Effector memory CD8-positive, alpha-beta T cell (primary cell): ENCODE measurements at regions not wholly inside any gene's neighbourhood (a gene's known extent, or its start where the extent isn't known, plus 50 kb on each side); places are given as distances from the start of the nearest gene placed in this dataset.

Experiments used
- ATAC-seq: fragments of 150-1000 bp; cut with Tn5 transposase; replicated peaks from 2 replicates; pipeline ENCODE4 v1.10.0; 2021; ENCODE audit warnings: mild to moderate bottlenecking, moderate library complexity
- DNase-seq, 3 experiments: peaks; one replicate each; pipeline ENCODE4 v3.0.0; 2021
- H3K27ac Mint-ChIP-seq, 2 donors: one replicate each; pipeline ENCODE4 v1.8.0; 2022; ENCODE audit warnings: mild to moderate bottlenecking in 2 of 2, mixed read lengths in 2 of 2, moderate library complexity in 2 of 2
- H3K27me3 Mint-ChIP-seq, 2 donors: one replicate each; pipeline ENCODE4 v1.8.0; 2022; ENCODE audit warnings: mixed read lengths in 2 of 2
- H3K36me3 Mint-ChIP-seq: one replicate; pipeline ENCODE4 v1.8.0; 2022; ENCODE audit warnings: mild to moderate bottlenecking, moderate library complexity, mixed read lengths; ENCODE audit not compliant: insufficient read depth
- H3K4me1 Mint-ChIP-seq, 2 donors: one replicate each; pipeline ENCODE4 v1.8.0; 2022; ENCODE audit warnings: low read depth in 2 of 2, mixed read lengths in 2 of 2
- H3K4me3 Mint-ChIP-seq, 2 donors: one replicate each; pipeline ENCODE4 v1.8.0; 2022; ENCODE audit warnings: mild to moderate bottlenecking in 2 of 2, mixed read lengths in 2 of 2, moderate library complexity in 2 of 2
- H3K9me3 Mint-ChIP-seq, 2 donors: one replicate each; pipeline ENCODE4 v1.8.0; 2022; ENCODE audit warnings: mixed read lengths in 2 of 2

DNA sequence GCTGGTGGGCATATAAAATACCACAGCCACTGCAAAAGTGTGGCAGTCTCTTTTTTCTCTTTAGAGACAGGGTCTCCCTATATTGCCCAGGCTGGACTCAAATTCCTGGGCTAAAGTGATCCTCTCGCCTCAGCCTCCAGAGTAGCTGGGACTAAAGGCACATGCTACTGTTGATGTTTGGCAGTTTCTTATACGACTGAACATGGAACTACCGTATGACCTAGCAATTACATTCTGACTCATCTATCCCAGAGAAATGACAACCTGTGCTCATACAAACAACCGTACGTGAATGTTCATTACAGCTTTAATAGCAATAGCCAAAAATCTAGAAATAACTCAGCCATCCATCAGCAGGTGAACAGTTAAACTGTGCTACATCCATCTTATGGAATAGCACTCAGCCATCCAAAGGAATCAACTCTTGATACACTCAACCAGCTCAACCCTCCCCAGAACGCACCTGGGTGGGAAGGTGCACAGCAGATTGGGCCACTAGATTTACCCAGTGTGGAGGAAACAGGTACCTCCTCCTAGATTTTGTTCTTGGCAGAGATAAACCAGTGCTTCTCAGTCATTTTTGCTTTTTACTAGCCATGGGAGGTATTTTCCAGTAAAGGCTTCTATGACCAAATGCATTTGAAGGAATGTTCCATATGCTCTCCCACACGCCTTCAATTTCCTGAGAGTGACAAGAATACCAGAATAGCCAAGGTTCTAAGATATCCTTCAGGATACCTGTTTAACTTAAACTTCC lies 130.5 kb downstream of the MED15 start:
- ATAC-seq (no peak), DNase-seq (no peak)
- peak overlapping the region in 1 of 2 donors; percentile 24 for H3K27ac Mint-ChIP-seq

DNA sequence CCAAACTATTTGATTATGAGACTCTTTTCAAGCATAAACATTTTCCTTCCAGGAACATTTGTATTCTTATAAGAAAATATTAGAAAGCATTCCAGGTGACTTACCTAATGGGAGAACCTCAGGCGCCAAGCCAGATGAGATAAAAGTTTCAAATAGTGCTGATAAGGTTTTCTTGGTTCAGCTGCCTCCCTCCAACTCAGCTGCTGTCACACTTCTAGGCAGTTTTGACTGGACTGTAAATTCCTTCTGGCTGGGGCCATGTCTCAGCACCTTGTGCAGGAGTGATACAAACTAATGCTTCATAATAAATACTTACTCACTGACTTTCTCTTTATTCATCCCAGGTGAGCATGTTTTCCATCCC lies 131.1 kb downstream of the MED15 start:
- Mint-ChIP-seq H3K4me3 (no peak overlapping the region), H3K4me1 (no peaks in the 10 kb centered on the region), H3K9me3 (peaks cover 3 to 5% of the 10 kb centered on the region in 2 donors), H3K27me3 (peaks cover 8 to 41% of the 10 kb centered on the region in 2 donors), H3K36me3 (no peaks in the 10 kb centered on the region), H3K27ac (no peak overlapping the region)
- ATAC-seq (no peak), DNase-seq (no peak)

More for the DNA sequence above, 130.5 kb downstream of the MED15 start:
- no peaks in the 10 kb centered on the region for H3K4me1 Mint-ChIP-seq
- no peaks in the 10 kb centered on the region for H3K36me3 Mint-ChIP-seq
- peaks cover 8 to 46% of the 10 kb centered on the region in 2 donors for H3K27me3 Mint-ChIP-seq
- peaks cover 3 to 5% of the 10 kb centered on the region in 2 donors for H3K9me3 Mint-ChIP-seq
- H3K4me3 Mint-ChIP-seq: no peak overlapping the region

DNA sequence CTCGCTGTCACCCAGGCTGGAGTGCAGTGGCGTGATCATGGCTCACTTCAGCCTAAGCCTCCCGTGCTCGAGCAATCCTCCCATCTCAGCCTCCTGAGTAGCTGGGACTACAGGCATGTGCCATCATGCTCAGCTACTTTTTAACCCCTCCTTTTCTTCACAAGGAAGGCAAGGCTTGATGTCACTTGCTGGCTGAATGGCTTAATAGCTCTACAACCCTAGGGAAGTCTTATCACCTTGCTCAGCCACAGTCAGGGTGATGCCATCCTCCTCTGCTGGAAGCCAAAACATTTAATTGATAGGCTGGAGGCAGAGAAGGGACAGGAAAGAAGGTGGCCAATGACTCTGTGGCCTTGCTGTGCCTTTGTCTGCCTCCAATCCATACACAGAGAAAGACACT lies 131.9 kb downstream of the MED15 start:
- H3K27me3 Mint-ChIP-seq: peaks cover 8 to 46% of the 10 kb centered on the region in 2 donors
- DNase-seq (no peak), ATAC-seq (no peak)
- H3K27ac Mint-ChIP-seq: no peak overlapping the region
- no peaks in the 10 kb centered on the region for H3K36me3 Mint-ChIP-seq
- no peaks in the 10 kb centered on the region for H3K4me1 Mint-ChIP-seq
- peaks cover 3 to 5% of the 10 kb centered on the region in 2 donors for H3K9me3 Mint-ChIP-seq
- no peak overlapping the region for H3K4me3 Mint-ChIP-seq

DNA sequence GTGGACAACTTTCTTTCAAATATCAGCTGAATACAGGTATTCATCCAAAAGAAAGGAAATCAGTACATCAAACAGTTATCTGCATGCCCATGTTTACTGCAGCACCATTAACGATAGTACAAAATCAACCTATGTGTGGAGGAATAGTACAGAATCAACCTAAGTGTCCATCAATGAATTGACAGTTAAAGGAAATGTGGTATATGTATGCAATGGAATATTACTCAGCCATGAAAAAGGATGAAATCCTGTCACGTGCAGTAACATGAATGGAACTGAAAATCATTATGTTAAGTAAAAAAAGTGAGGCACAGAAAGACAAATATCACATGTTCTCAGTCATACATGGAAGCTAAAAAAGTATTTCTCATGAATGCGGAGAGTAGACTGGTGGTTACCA lies 132.3 kb downstream of the MED15 start:
- H3K27me3 Mint-ChIP-seq: peaks cover 8 to 42% of the 10 kb centered on the region in 2 donors
- no peaks in the 10 kb centered on the region for H3K36me3 Mint-ChIP-seq
- H3K4me1 Mint-ChIP-seq: no peaks in the 10 kb centered on the region
- no peak overlapping the region for H3K4me3 Mint-ChIP-seq
- no peak overlapping the region for H3K27ac Mint-ChIP-seq
- DNase-seq (no peak), ATAC-seq (no peak)
- H3K9me3 Mint-ChIP-seq: peaks cover 3 to 5% of the 10 kb centered on the region in 2 donors

DNA sequence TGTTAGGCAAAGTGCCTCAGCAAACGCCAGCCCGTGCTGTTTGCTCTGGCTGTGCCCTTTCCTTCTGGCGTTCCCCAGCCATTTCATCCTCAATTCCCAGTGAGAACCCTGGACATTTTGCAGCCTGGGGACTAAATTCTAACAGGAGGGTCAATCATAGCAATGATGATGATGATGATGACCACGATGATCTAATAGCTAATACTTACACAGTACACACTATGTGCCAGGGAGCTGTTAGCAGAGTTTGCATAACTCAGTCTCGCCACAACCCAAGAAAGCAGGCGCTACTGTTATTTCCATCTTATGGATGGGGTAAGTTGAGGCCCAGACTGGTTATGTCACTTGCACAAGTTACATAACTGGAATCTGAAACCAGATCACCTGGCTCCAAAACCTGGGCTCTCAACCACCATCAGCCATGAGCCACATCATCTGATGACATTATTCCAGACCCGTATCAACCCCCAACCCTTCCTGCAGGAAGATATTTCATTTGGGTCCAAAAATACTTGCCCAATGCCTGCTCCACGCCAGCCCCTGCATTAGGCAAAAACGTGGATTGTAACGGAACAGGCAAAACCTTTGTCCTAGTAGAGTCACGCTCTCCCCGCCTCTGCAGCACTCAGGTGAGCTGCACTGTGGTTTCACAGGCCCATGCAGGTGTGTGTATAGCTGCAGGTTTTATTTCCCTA lies 132.6 kb upstream of the SERPIND1 start:
- no peak for ATAC-seq
- H3K27ac Mint-ChIP-seq: no peak overlapping the region

GRCh38 chr22:20641919-20642579 lies 131.9 kb upstream of the SERPIND1 start:
- DNase-seq: no peak
- Mint-ChIP-seq H3K4me1 (no peaks in the 10 kb centered on the region), H3K27me3 (peaks cover 8 to 31% of the 10 kb centered on the region in 2 donors), H3K27ac (no peak overlapping the region), H3K9me3 (peaks cover 3 to 5% of the 10 kb centered on the region in 2 donors), H3K36me3 (no peaks in the 10 kb centered on the region), H3K4me3 (no peak overlapping the region)
- ATAC-seq: no peak

More for the DNA sequence above, 132.6 kb upstream of the SERPIND1 start:
- Mint-ChIP-seq H3K4me1 (no peaks in the 10 kb centered on the region), H3K27me3 (peaks cover 8 to 31% of the 10 kb centered on the region in 2 donors), H3K4me3 (no peak overlapping the region), H3K9me3 (peaks cover 3 to 5% of the 10 kb centered on the region in 2 donors), H3K36me3 (no peaks in the 10 kb centered on the region)
- no peak for DNase-seq

GRCh38 chr22:20642668-20643179 lies 131.2 kb upstream of the SERPIND1 start:
- Mint-ChIP-seq H3K9me3 (peaks cover 3 to 5% of the 10 kb centered on the region in 2 donors), H3K4me3 (no peak overlapping the region), H3K4me1 (no peaks in the 10 kb centered on the region), H3K27me3 (peaks cover 8 to 31% of the 10 kb centered on the region in 2 donors), H3K36me3 (no peaks in the 10 kb centered on the region), H3K27ac (no peak overlapping the region)
- ATAC-seq: no peak
- no peak for DNase-seq

DNA sequence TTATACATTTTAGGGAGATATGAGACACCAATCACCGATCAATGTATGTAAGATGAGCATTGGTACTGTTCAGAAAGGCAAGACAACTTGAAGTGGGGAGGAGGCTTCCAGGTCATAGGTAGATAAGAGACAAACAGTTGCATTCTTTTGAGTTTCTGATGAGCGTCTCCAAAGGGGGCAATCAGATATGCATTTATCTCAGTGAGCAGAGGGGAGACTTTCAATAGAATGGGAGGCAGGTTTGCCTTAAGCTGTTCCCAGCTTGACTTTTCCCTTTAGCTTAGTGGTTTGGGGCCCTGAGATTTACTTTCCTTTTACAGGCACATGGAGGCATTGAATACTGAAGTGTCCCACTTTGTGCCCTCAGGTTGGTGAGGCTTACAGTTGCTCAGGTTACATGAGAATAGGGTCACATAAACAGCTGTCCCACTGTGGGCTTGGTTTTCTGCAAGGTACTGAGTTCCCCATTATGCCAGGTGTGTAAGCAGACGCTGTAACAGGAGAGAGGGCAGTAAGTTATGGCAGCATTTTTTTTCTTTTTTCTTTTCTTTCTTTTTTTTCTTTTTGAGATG lies 129.8 kb upstream of the SERPIND1 start:
- no peak for ATAC-seq
- H3K4me1 Mint-ChIP-seq: no peaks in the 10 kb centered on the region

DNA sequence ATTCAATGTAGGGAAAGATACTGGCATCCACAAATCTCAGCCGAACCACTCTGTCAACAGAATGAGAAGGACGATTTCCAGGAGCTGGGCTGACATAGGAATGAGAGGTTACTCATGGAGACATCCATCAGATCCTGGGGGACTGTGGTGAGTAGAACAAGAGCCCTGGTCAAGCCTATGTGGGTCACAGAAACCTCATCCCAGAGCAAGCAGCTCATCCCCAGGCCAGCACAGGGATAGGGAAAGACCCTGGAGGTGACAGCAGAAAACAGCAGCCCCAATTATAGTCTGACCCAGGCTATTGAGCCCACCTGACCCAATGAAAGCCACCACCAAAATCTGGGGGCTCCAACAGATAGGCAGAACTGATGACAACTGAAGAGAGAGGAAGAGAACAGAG lies 128.0 kb upstream of the SERPIND1 start:
- Mint-ChIP-seq H3K4me1 (no peaks in the 10 kb centered on the region), H3K27ac (no peak overlapping the region), H3K27me3 (peaks cover 0 to 20% of the 10 kb centered on the region in 2 donors), H3K4me3 (no peak overlapping the region), H3K36me3 (no peaks in the 10 kb centered on the region), H3K9me3 (no peaks in the 10 kb centered on the region)
- ATAC-seq (no peak), DNase-seq (no peak)

More for the DNA sequence above, 129.8 kb upstream of the SERPIND1 start:
- Mint-ChIP-seq H3K9me3 (peaks cover 3 to 5% of the 10 kb centered on the region in 2 donors), H3K27me3 (peaks cover under 1 to 26% of the 10 kb centered on the region in 2 donors), H3K36me3 (no peaks in the 10 kb centered on the region), H3K4me3 (no peak overlapping the region), H3K27ac (no peak overlapping the region)
- no peak for DNase-seq

GRCh38 chr22:20646415-20646814 lies 127.5 kb upstream of the SERPIND1 start:
- H3K4me1 Mint-ChIP-seq: no peaks in the 10 kb centered on the region
- H3K36me3 Mint-ChIP-seq: no peaks in the 10 kb centered on the region
- DNase-seq (no peak), ATAC-seq (no peak)
- no peak overlapping the region for H3K4me3 Mint-ChIP-seq
- no peaks in the 10 kb centered on the region for H3K9me3 Mint-ChIP-seq
- peaks cover 0 to 20% of the 10 kb centered on the region in 2 donors for H3K27me3 Mint-ChIP-seq
- H3K27ac Mint-ChIP-seq: no peak overlapping the region

DNA sequence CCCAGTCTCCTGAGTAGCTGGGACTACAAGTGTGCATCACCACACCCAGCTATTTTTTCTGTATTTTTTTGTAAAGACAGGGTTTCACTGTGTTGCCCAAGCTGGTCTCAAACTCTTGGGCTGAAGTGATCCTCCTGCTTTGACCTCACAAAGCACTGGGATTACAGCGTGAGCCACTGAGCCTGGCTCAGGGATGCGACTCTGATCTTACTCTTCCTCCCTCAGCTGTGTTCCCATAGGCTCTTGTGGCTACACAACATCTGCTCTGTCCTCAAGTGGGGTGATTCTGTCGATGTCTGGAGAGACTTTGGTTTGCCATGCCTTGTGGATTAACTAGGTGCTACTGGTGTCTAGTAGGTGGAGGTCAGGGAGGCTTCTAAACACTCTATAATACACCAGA lies 127.0 kb upstream of the SERPIND1 start:
- H3K4me3 Mint-ChIP-seq: no peak overlapping the region
- H3K27ac Mint-ChIP-seq: no peak overlapping the region
- no peak for DNase-seq

DNA sequence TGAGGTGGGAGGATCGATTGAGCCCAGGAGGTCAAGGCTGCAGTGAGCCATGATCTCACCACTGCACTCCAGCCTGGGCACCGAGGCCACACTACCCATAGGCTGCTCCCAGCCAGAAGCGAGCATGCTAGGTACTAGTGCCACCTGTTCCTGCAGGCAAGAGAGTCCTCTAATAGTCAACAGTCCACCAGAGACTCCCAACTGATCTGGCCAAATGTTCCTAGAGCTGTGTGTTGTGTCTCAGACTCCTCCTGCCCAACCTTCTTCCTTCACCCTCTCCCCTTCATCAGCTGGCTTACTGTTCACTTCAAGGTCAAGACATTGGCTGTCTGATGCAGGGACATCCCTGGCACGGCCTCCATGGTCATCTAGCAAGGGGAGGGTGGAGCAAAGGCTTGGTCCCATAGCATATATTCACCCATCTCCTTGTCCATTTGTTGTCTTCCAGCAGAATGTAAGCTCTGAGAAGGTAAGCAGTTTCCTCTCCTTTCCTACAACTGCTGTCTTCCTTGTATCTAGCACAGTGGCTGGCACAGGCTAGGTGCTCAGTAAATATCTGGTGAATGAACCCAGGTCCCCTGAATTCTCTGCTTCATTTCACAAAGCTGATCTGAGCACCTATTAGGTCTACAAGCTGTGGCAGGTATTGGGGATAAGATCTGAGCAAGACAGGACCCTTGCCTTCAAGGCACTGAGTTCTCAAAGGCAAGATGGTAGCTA lies 126.2 kb upstream of the SERPIND1 start:
- no peak for DNase-seq
- H3K27ac Mint-ChIP-seq: no peak overlapping the region
- no peak overlapping the region for H3K4me3 Mint-ChIP-seq
- no peaks in the 10 kb centered on the region for H3K4me1 Mint-ChIP-seq
- H3K9me3 Mint-ChIP-seq: no peaks in the 10 kb centered on the region
- ATAC-seq: no peak
- peaks cover 0 to 20% of the 10 kb centered on the region in 2 donors for H3K27me3 Mint-ChIP-seq
- H3K36me3 Mint-ChIP-seq: no peaks in the 10 kb centered on the region

More for the DNA sequence above, 127.0 kb upstream of the SERPIND1 start:
- Mint-ChIP-seq H3K27me3 (peaks cover 0 to 20% of the 10 kb centered on the region in 2 donors), H3K4me1 (no peaks in the 10 kb centered on the region), H3K36me3 (no peaks in the 10 kb centered on the region), H3K9me3 (no peaks in the 10 kb centered on the region)
- no peak for ATAC-seq
